WTC11 (cell line): ENCODE measurements at regions not wholly inside any gene's neighbourhood (a gene's known extent, or its start where the extent isn't known, plus 50 kb on each side); places are given as distances from the start of the nearest gene placed in this dataset.

Experiments
- CTCF ChIP-seq: fragments of 200-600 bp; IDR thresholded peaks from 2 replicates; pipeline ENCODE4 v1.8.0; 2022; ENCODE audit warnings: antibody characterized with exemption
- FOXK1 ChIP-seq: sonication (generic); formaldehyde crosslinking; IDR thresholded peaks from 2 replicates; pipeline ENCODE4 v1.8.0; 2022; ENCODE audit warnings: mild to moderate bottlenecking, moderate library complexity, missing genetic modification reagents
- MAX ChIP-seq: sonication (generic); formaldehyde crosslinking; IDR thresholded peaks from 2 replicates; pipeline ENCODE4 v1.8.0; 2022; ENCODE audit warnings: mild to moderate bottlenecking, missing genetic modification reagents
- PREB ChIP-seq: sonication (generic); formaldehyde crosslinking; IDR thresholded peaks from 2 replicates; pipeline ENCODE4 v1.8.1; 2022; ENCODE audit warnings: mild to moderate bottlenecking, missing genetic modification reagents, moderate library complexity, borderline replicate concordance

GRCh38 chr1:57671750-57672149 lies 247.9 kb upstream of the DAB1 start:
- TF ChIP-seq MAX (CRISPR knock-in tag) (no peak), FOXK1 (CRISPR knock-in tag) (no peak), CTCF (no peak), PREB (no peak)
